ENCODE measurements at regions not wholly inside any gene's neighbourhood (a gene's known extent, or its start where the extent isn't known, plus 50 kb on each side); places are given as distances from the start of the nearest gene placed in this dataset.

GRCh38 chr3:18044971-18045880 is 302.8 kb upstream of the TBC1D5 start:
- TF ChIP-seq EZH2 (IDR thresholded peaks at IDR 0.05; ENCODE audit: insufficient read depth, low read length): no peak
- no peak for TF ChIP-seq CTCF (IDR thresholded peaks at IDR 0.05; ENCODE audit: insufficient read depth, low read depth, low read length)

Measured in astrocyte (in vitro differentiated cells and primary cell).